ENCODE measurements at regions not wholly inside any gene's neighbourhood (a gene's known extent, or its start where the extent isn't known, plus 50 kb on each side); places are given as distances from the start of the nearest gene placed in this dataset.

DNA sequence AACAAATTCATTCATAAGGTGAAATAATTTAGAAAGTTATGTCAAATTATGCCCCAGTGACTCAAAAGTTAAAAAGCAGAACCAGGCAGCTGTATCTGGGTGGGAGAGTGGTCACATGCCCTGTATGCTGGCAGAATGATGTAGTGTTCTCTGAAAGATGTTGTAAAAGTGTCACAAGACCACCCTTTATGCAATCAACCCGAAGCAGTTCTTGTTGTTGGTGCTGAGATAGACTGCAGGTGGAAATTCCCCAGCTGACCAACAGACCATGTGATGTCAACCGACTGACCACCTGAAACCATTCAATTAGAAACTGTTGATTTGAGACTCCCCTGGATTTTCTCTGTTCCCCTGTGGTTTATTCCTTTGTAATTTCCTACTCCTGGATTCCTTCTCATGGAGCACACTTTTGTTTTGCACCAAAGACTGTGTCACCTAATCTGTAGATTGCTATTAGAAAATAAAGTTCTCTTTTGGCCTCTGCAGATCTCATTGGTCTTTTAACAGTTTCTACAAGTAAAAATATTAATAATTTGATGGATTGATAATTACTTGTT is 1341.3 kb upstream of the LRRTM1 start:
- Histone ChIP-seq H3K9ac (ENCODE audit: low read length) (no peak overlapping the region), H2BK5ac (ENCODE audit: low read length) (no peak overlapping the region), H3K79me2 (ENCODE audit: control insufficient read depth, insufficient read depth, low read length) (no peaks in the 10 kb centered on the region), H4K8ac (ENCODE audit: low read depth, low read length) (no peak overlapping the region), H4K5ac (ENCODE audit: low read length) (no peak overlapping the region), H3K4ac (ENCODE audit: low read depth, low read length) (no peak overlapping the region), H3K79me1 (ENCODE audit: low read length) (no peaks in the 10 kb centered on the region), H3K27ac (ENCODE audit: low read depth, low read length) (no peak overlapping the region), H3K56ac (ENCODE audit: low read length) (no peak overlapping the region), H3K4me1 (ENCODE audit: control insufficient read depth, low read depth, low read length) (no peaks in the 10 kb centered on the region), H3K36me3 (ENCODE audit: control insufficient read depth, insufficient read depth, low read length) (no peaks in the 10 kb centered on the region), H3K27me3 (ENCODE audit: insufficient read depth, low read length, poor library complexity) (no peaks in the 10 kb centered on the region), H2BK15ac (replicated peaks; ENCODE audit: low read depth) (no peak overlapping the region), H2AK5ac (ENCODE audit: low read length) (no peak overlapping the region), H2BK120ac (ENCODE audit: low read depth, low read length) (no peak overlapping the region), H3K18ac (ENCODE audit: low read length) (no peak overlapping the region), H3K4me2 (ENCODE audit: low read length) (no peak overlapping the region), H3K23ac (ENCODE audit: low read length) (no peak overlapping the region), H3K4me3 (ENCODE audit: low read length) (no peak overlapping the region)
- no peak for DNase-seq
- no CpG with 5 or more reads among the region's 2 CpGs for WGBS (ENCODE audit: extremely low coverage, insufficient coverage, low lambda C conversion rate)

DNA sequence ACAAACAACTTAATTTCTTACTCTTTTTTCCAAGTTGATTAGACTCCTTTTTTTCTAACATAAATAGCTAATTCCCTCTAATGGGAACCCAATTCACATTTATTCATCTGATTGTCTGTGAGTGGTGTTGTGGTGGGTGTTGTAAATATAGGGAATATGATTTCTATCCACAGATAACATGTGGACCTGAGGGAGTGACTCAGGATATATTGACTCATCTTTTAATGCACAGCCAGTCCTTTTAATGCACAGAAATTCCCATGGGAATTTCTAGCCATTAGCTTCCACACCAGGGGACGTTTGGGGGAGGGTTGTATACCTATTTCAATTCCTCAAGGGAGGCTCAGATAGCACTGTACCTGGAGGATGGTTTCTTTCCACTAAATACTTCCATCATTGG is 1339.6 kb upstream of the LRRTM1 start:
- H3K27ac ChIP-seq (ENCODE audit: low read depth, low read length), result no peak overlapping the region
- H4K5ac ChIP-seq (ENCODE audit: low read length), result no peak overlapping the region
- no peaks in the 10 kb centered on the region for H3K79me1 ChIP-seq (ENCODE audit: low read length)
- H3K4me3 ChIP-seq (ENCODE audit: low read length), result no peak overlapping the region
- H3K36me3 ChIP-seq (ENCODE audit: control insufficient read depth, insufficient read depth, low read length), result no peaks in the 10 kb centered on the region
- WGBS (ENCODE audit: extremely low coverage, insufficient coverage, low lambda C conversion rate), result no CpG with 5 or more reads among the region's 1 CpG
- no peaks in the 10 kb centered on the region for H3K79me2 ChIP-seq (ENCODE audit: control insufficient read depth, insufficient read depth, low read length)
- H2BK15ac ChIP-seq (replicated peaks; ENCODE audit: low read depth), result no peak overlapping the region
- H2BK5ac ChIP-seq (ENCODE audit: low read length), result no peak overlapping the region
- DNase-seq, result no peak
- no peak overlapping the region for H2BK120ac ChIP-seq (ENCODE audit: low read depth, low read length)
- H3K23ac ChIP-seq (ENCODE audit: low read length), result no peak overlapping the region
- H3K9ac ChIP-seq (ENCODE audit: low read length), result no peak overlapping the region
- no peak overlapping the region for H4K8ac ChIP-seq (ENCODE audit: low read depth, low read length)
- no peak overlapping the region for H2AK5ac ChIP-seq (ENCODE audit: low read length)
- H3K4ac ChIP-seq (ENCODE audit: low read depth, low read length), result no peak overlapping the region
- H3K18ac ChIP-seq (ENCODE audit: low read length), result no peak overlapping the region
- no peak overlapping the region for H3K56ac ChIP-seq (ENCODE audit: low read length)
- no peaks in the 10 kb centered on the region for H3K27me3 ChIP-seq (ENCODE audit: insufficient read depth, low read length, poor library complexity)
- H3K4me2 ChIP-seq (ENCODE audit: low read length), result no peak overlapping the region
- no peaks in the 10 kb centered on the region for H3K4me1 ChIP-seq (ENCODE audit: control insufficient read depth, low read depth, low read length)

DNA sequence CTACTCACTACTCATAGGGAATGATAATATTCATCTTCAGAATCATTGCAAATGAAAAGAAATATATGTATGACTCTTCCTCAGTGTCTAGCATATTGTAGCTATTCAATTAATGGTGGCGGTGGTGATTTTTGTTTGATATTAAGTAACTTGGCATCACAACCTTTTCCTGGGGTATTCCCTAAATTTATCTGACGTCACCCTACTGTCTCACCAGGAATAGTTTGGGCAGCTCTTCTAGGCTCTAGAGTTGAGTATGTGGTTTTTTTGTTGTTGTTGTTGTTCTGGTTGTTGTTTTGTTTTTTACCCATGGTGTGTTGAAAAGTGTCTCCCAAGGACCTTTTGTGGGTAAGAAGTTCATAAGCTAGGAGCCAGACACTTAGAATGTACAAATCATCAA is 1320.3 kb upstream of the LRRTM1 start:
- no peak overlapping the region for H2AK5ac ChIP-seq (ENCODE audit: low read length)
- no peaks in the 10 kb centered on the region for H3K79me1 ChIP-seq (ENCODE audit: low read length)
- no peaks in the 10 kb centered on the region for H3K36me3 ChIP-seq (ENCODE audit: control insufficient read depth, insufficient read depth, low read length)
- no peak for DNase-seq
- H2BK120ac ChIP-seq (ENCODE audit: low read depth, low read length), result no peak overlapping the region
- H4K5ac ChIP-seq (ENCODE audit: low read length), result no peak overlapping the region
- H3K4me1 ChIP-seq (ENCODE audit: control insufficient read depth, low read depth, low read length), result no peaks in the 10 kb centered on the region
- no peaks in the 10 kb centered on the region for H3K79me2 ChIP-seq (ENCODE audit: control insufficient read depth, insufficient read depth, low read length)
- no peak overlapping the region for H2BK15ac ChIP-seq (replicated peaks; ENCODE audit: low read depth)
- H3K23ac ChIP-seq (ENCODE audit: low read length), result no peak overlapping the region
- no peaks in the 10 kb centered on the region for H3K27me3 ChIP-seq (ENCODE audit: insufficient read depth, low read length, poor library complexity)
- no peak overlapping the region for H3K27ac ChIP-seq (ENCODE audit: low read depth, low read length)
- H4K8ac ChIP-seq (ENCODE audit: low read depth, low read length), result no peak overlapping the region
- no peak overlapping the region for H3K56ac ChIP-seq (ENCODE audit: low read length)
- no peak overlapping the region for H3K4me3 ChIP-seq (ENCODE audit: low read length)
- H2BK5ac ChIP-seq (ENCODE audit: low read length), result no peak overlapping the region
- H3K18ac ChIP-seq (ENCODE audit: low read length), result no peak overlapping the region
- no peak overlapping the region for H3K4me2 ChIP-seq (ENCODE audit: low read length)
- no peak overlapping the region for H3K9ac ChIP-seq (ENCODE audit: low read length)
- no peak overlapping the region for H3K4ac ChIP-seq (ENCODE audit: low read depth, low read length)
- no CpG with 5 or more reads among the region's 2 CpGs for WGBS (ENCODE audit: extremely low coverage, insufficient coverage, low lambda C conversion rate)

DNA sequence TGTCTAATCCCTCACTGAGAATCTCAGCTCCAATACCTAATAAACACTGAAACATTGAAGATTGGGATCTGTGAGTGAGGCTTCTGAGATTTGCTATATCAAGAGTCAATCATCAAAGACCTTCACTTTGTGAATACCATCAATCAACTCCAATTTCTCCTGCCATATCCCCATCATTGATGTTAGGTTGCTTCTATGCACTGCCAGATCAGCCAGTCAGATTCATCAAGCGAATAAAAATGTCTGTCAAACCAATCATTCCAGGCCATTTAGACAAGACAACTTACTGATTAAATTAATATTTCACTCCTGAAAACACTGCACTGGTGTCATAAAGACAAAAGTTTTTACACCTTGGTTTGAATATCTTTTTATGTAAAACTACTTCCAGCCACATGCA is 1295.5 kb upstream of the LRRTM1 start:
- no peak overlapping the region for H4K5ac ChIP-seq (ENCODE audit: low read length)
- no peak overlapping the region for H2AK5ac ChIP-seq (ENCODE audit: low read length)
- H3K4me1 ChIP-seq (ENCODE audit: control insufficient read depth, low read depth, low read length), result no peaks in the 10 kb centered on the region
- no peak overlapping the region for H3K27ac ChIP-seq (ENCODE audit: low read depth, low read length)
- no peak overlapping the region for H3K4me2 ChIP-seq (ENCODE audit: low read length)
- H3K27me3 ChIP-seq (ENCODE audit: insufficient read depth, low read length, poor library complexity), result no peaks in the 10 kb centered on the region
- no peak overlapping the region for H3K4me3 ChIP-seq (ENCODE audit: low read length)
- no peaks in the 10 kb centered on the region for H3K79me2 ChIP-seq (ENCODE audit: control insufficient read depth, insufficient read depth, low read length)
- no peaks in the 10 kb centered on the region for H3K36me3 ChIP-seq (ENCODE audit: control insufficient read depth, insufficient read depth, low read length)
- no peak overlapping the region for H3K4ac ChIP-seq (ENCODE audit: low read depth, low read length)
- no peak overlapping the region for H3K18ac ChIP-seq (ENCODE audit: low read length)
- WGBS (ENCODE audit: extremely low coverage, insufficient coverage, low lambda C conversion rate), result no CpG with 5 or more reads among the region's 1 CpG
- no peak overlapping the region for H3K23ac ChIP-seq (ENCODE audit: low read length)
- no peak for DNase-seq
- H2BK5ac ChIP-seq (ENCODE audit: low read length), result no peak overlapping the region
- H2BK15ac ChIP-seq (replicated peaks; ENCODE audit: low read depth), result no peak overlapping the region
- no peak overlapping the region for H3K9ac ChIP-seq (ENCODE audit: low read length)
- no peak overlapping the region for H4K8ac ChIP-seq (ENCODE audit: low read depth, low read length)
- no peak overlapping the region for H2BK120ac ChIP-seq (ENCODE audit: low read depth, low read length)
- no peaks in the 10 kb centered on the region for H3K79me1 ChIP-seq (ENCODE audit: low read length)
- no peak overlapping the region for H3K56ac ChIP-seq (ENCODE audit: low read length)

DNA sequence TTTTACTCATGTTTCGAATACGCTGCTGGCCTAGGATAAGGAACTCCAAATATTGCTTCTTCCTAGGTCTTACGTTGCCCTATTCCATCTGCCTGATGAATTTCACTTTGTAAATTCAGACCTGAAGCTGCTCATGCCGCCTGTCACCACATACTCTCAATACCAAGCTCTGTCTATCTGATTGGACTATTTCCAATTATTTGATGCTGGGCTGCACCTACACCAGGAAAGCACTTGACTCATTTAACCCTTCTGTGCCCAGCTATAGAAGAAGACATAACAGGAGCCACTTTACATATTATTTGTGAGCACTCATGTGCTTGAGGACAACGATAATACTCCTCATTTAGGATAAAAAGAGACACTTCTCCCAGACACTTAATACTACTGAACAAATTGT is 1293.9 kb upstream of the LRRTM1 start:
- no peak for DNase-seq
- Histone ChIP-seq H2BK15ac (replicated peaks; ENCODE audit: low read depth) (no peak overlapping the region), H4K5ac (ENCODE audit: low read length) (no peak overlapping the region), H3K79me1 (ENCODE audit: low read length) (no peaks in the 10 kb centered on the region), H3K4me1 (ENCODE audit: control insufficient read depth, low read depth, low read length) (no peaks in the 10 kb centered on the region), H3K23ac (ENCODE audit: low read length) (no peak overlapping the region), H3K4me3 (ENCODE audit: low read length) (no peak overlapping the region), H3K27ac (ENCODE audit: low read depth, low read length) (no peak overlapping the region), H2AK5ac (ENCODE audit: low read length) (no peak overlapping the region), H3K9ac (ENCODE audit: low read length) (no peak overlapping the region), H2BK120ac (ENCODE audit: low read depth, low read length) (no peak overlapping the region), H3K4me2 (ENCODE audit: low read length) (no peak overlapping the region), H3K27me3 (ENCODE audit: insufficient read depth, low read length, poor library complexity) (no peaks in the 10 kb centered on the region), H4K8ac (ENCODE audit: low read depth, low read length) (no peak overlapping the region), H2BK5ac (ENCODE audit: low read length) (no peak overlapping the region), H3K79me2 (ENCODE audit: control insufficient read depth, insufficient read depth, low read length) (no peaks in the 10 kb centered on the region), H3K36me3 (ENCODE audit: control insufficient read depth, insufficient read depth, low read length) (no peaks in the 10 kb centered on the region), H3K56ac (ENCODE audit: low read length) (no peak overlapping the region), H3K4ac (ENCODE audit: low read depth, low read length) (no peak overlapping the region), H3K18ac (ENCODE audit: low read length) (no peak overlapping the region)
- WGBS (ENCODE audit: extremely low coverage, insufficient coverage, low lambda C conversion rate), result no CpG with 5 or more reads among the region's 5 CpGs

DNA sequence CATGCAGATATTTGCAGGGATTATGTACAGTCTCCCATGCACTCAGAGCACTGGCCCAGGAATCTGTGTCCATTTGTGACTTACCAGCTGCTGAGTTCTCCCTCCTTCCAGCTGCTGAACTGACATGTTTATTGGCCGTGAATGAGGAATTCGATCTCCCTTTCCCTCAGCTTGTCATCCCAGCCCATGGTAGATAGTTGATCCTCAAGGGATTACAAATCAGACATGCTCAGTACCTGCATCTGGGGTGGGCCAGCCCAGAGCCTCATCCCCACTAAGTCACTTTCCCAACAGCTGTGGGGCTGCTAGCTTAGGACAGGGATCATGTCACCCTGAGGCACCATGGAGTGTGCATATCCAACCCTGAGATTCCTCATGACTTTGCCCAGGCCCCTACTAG is 1284.9 kb upstream of the LRRTM1 start:
- no peak overlapping the region for H3K4ac ChIP-seq (ENCODE audit: low read depth, low read length)
- H3K18ac ChIP-seq (ENCODE audit: low read length), result no peak overlapping the region
- no peak overlapping the region for H3K4me2 ChIP-seq (ENCODE audit: low read length)
- no peak overlapping the region for H3K4me3 ChIP-seq (ENCODE audit: low read length)
- WGBS (ENCODE audit: extremely low coverage, insufficient coverage, low lambda C conversion rate), result no CpG with 5 or more reads among the region's 2 CpGs
- no peak overlapping the region for H2AK5ac ChIP-seq (ENCODE audit: low read length)
- no peak overlapping the region for H4K5ac ChIP-seq (ENCODE audit: low read length)
- H4K8ac ChIP-seq (ENCODE audit: low read depth, low read length), result no peak overlapping the region
- no peak overlapping the region for H3K56ac ChIP-seq (ENCODE audit: low read length)
- H3K79me2 ChIP-seq (ENCODE audit: control insufficient read depth, insufficient read depth, low read length), result no peaks in the 10 kb centered on the region
- H2BK5ac ChIP-seq (ENCODE audit: low read length), result no peak overlapping the region
- no peak overlapping the region for H3K27ac ChIP-seq (ENCODE audit: low read depth, low read length)
- no peaks in the 10 kb centered on the region for H3K27me3 ChIP-seq (ENCODE audit: insufficient read depth, low read length, poor library complexity)
- H3K4me1 ChIP-seq (ENCODE audit: control insufficient read depth, low read depth, low read length), result no peaks in the 10 kb centered on the region
- no peak overlapping the region for H3K23ac ChIP-seq (ENCODE audit: low read length)
- H3K79me1 ChIP-seq (ENCODE audit: low read length), result no peaks in the 10 kb centered on the region
- H2BK15ac ChIP-seq (replicated peaks; ENCODE audit: low read depth), result no peak overlapping the region
- no peak for DNase-seq
- H3K9ac ChIP-seq (ENCODE audit: low read length), result no peak overlapping the region
- H3K36me3 ChIP-seq (ENCODE audit: control insufficient read depth, insufficient read depth, low read length), result no peaks in the 10 kb centered on the region
- no peak overlapping the region for H2BK120ac ChIP-seq (ENCODE audit: low read depth, low read length)

All from mesendoderm (in vitro differentiated cells).